Cardiac muscle cell (in vitro differentiated cells and primary cell): ENCODE measurements at regions not wholly inside any gene's neighbourhood (a gene's known extent, or its start where the extent isn't known, plus 50 kb on each side); places are given as distances from the start of the nearest gene placed in this dataset.
"Not testable (repeated sequence)": the region's sequence is repeated elsewhere in the genome, so short reads cannot be mapped to it uniquely, and the experiment has no call there.

ENCODE experiments used
- DNase-seq, 2 donors: peaks; one replicate each; pipeline versions ENCODE4 v3.0.0 to v3.0.0-alpha.2; 2010 to 2017; ENCODE audit warnings: low read depth in 1 of 2, low spot score in 1 of 2
- H3K27ac ChIP-seq: fragments of 200-600 bp; sonication (generic); 2 replicates; pipeline ENCODE4 v1.5.1; 2016
- H3K27me3 ChIP-seq: fragments of 200-600 bp; sonication (generic); 2 replicates; pipeline ENCODE4 v1.6.0; 2016; ENCODE audit warnings: control low read depth
- H3K36me3 ChIP-seq: fragments of 200-600 bp; sonication (generic); 2 replicates; pipeline ENCODE4 v1.5.1; 2016; ENCODE audit warnings: control low read depth
- H3K4me1 ChIP-seq: fragments of 200-600 bp; sonication (generic); 2 replicates; pipeline ENCODE4 v1.8.1; 2017; ENCODE audit warnings: low read depth, mild to moderate bottlenecking, mixed run types
- H3K4me3 ChIP-seq: fragments of 200-600 bp; sonication (generic); 2 replicates; pipeline ENCODE4 v1.5.1; 2016; ENCODE audit warnings: mild to moderate bottlenecking
- H3K9me3 ChIP-seq: fragments of 200-600 bp; sonication (generic); 2 replicates; pipeline ENCODE4 v1.5.1; 2017; ENCODE audit warnings: low read depth, mild to moderate bottlenecking, control low read depth
- TF ChIP-seq, protein P1 (sequence below): IDR thresholded peaks from 2 replicates; pipeline ENCODE4 v1.5.1; 2012; ENCODE audit warnings: low read depth, mild to moderate bottlenecking, low read length

GRCh38 chr2:2728635-2729034 is 397.6 kb upstream of the MYT1L start:
- no peak for DNase-seq
- H3K9me3 ChIP-seq: no peaks in the 10 kb centered on the region
- no peak overlapping the region for H3K4me3 ChIP-seq
- no peak overlapping the region for H3K27ac ChIP-seq
- TF ChIP-seq, protein P1, sequence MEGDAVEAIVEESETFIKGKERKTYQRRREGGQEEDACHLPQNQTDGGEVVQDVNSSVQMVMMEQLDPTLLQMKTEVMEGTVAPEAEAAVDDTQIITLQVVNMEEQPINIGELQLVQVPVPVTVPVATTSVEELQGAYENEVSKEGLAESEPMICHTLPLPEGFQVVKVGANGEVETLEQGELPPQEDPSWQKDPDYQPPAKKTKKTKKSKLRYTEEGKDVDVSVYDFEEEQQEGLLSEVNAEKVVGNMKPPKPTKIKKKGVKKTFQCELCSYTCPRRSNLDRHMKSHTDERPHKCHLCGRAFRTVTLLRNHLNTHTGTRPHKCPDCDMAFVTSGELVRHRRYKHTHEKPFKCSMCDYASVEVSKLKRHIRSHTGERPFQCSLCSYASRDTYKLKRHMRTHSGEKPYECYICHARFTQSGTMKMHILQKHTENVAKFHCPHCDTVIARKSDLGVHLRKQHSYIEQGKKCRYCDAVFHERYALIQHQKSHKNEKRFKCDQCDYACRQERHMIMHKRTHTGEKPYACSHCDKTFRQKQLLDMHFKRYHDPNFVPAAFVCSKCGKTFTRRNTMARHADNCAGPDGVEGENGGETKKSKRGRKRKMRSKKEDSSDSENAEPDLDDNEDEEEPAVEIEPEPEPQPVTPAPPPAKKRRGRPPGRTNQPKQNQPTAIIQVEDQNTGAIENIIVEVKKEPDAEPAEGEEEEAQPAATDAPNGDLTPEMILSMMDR: no peak
- no peaks in the 10 kb centered on the region for H3K36me3 ChIP-seq
- H3K4me1 ChIP-seq: no peaks in the 10 kb centered on the region
- no peaks in the 10 kb centered on the region for H3K27me3 ChIP-seq

GRCh38 chr2:2727876-2728511 is 396.9 kb upstream of the MYT1L start:
- TF ChIP-seq, protein P1: no peak
- H3K4me3 ChIP-seq: no peak overlapping the region
- H3K9me3 ChIP-seq: no peaks in the 10 kb centered on the region
- no peaks in the 10 kb centered on the region for H3K4me1 ChIP-seq
- H3K36me3 ChIP-seq: no peaks in the 10 kb centered on the region
- no peak overlapping the region for H3K27ac ChIP-seq
- H3K27me3 ChIP-seq: no peaks in the 10 kb centered on the region
- DNase-seq: no peak

DNA sequence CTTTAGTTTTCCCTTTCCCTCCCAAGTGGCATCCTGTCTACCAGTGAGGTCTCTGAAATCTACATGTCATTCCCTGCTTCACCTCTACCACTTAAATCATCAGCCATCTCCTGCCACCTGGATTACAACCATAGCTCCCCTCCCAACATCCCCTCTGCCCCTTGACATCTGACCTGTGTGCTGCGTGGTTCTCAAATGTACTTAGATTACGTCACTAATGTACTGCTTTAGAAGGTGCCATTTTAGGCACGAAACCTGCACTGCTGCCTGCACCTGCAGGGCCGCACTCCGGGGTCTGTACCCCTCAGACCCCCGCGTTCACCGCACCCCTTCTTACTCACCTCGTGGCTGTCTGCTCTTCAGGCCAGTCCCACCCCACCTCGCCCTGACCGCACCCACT is 395.1 kb upstream of the MYT1L start:
- TF ChIP-seq, protein P1: no peak
- Histone ChIP-seq H3K27me3 (no peaks in the 10 kb centered on the region), H3K9me3 (no peaks in the 10 kb centered on the region), H3K4me1 (no peaks in the 10 kb centered on the region), H3K36me3 (no peaks in the 10 kb centered on the region), H3K27ac (no peak overlapping the region), H3K4me3 (no peak overlapping the region)
- no peak for DNase-seq

GRCh38 chr2:2723064-2723463 is 392.0 kb upstream of the MYT1L start:
- no peak for DNase-seq
- no peak overlapping the region for H3K27ac ChIP-seq
- TF ChIP-seq, protein P1: no peak
- H3K4me3 ChIP-seq: no peak overlapping the region
- no peaks in the 10 kb centered on the region for H3K27me3 ChIP-seq
- no peaks in the 10 kb centered on the region for H3K4me1 ChIP-seq
- H3K36me3 ChIP-seq: no peaks in the 10 kb centered on the region
- no peaks in the 10 kb centered on the region for H3K9me3 ChIP-seq

- Histone ChIP-seq H3K4me3 (no peak overlapping the region), H3K36me3 (no peaks in the 10 kb centered on the region)
- DNase-seq: no peak
Observed at GRCh38 chr2:2721296-2721835, 390.3 kb upstream of the MYT1L start.

GRCh38 chr2:2720806-2721205 is 389.7 kb upstream of the MYT1L start:
- not testable (repeated sequence) for DNase-seq, H3K27me3 ChIP-seq, H3K4me3 ChIP-seq, H3K27ac ChIP-seq, H3K36me3 ChIP-seq, H3K9me3 ChIP-seq, H3K4me1 ChIP-seq

More at GRCh38 chr2:2721296-2721835, 390.3 kb upstream of the MYT1L start:
- Histone ChIP-seq H3K4me1 (no peaks in the 10 kb centered on the region), H3K27ac (no peak overlapping the region), H3K27me3 (no peaks in the 10 kb centered on the region), H3K9me3 (no peaks in the 10 kb centered on the region)
- TF ChIP-seq, protein P1: no peak
